Skin epidermis (tissue), 12 donors: ENCODE measurements at regions not wholly inside any gene's neighbourhood (a gene's known extent, or its start where the extent isn't known, plus 50 kb on each side); places are given as distances from the start of the nearest gene placed in this dataset.
A peak's percentile ranks its signal among the peaks of the same experiment; 100 is the strongest.

Experiments
- H3K27ac ChIP-seq, 21 experiments: fragments of 200-600 bp; sonication (generic) in 11 of 21; one replicate each; pipeline ENCODE4 v1.5.0; 2020; ENCODE audit warnings: mild to moderate bottlenecking in 3 of 21, inconsistent platforms in 2 of 21, moderate library complexity in 2 of 21
- H3K4me3 ChIP-seq, 7 experiments: fragments of 200-600 bp; sonication (generic) in 2 of 7; one replicate each; pipeline ENCODE4 v1.5.0; 2020; ENCODE audit warnings: inconsistent platforms in 2 of 7, mild to moderate bottlenecking in 2 of 7, moderate library complexity in 1 of 7

GRCh38 chr1:222127526-222128152 lies 385.8 kb upstream of the DUSP10 start:
- H3K27ac ChIP-seq, result no peak overlapping the region
- H3K4me3 ChIP-seq, result no peak overlapping the region

DNA sequence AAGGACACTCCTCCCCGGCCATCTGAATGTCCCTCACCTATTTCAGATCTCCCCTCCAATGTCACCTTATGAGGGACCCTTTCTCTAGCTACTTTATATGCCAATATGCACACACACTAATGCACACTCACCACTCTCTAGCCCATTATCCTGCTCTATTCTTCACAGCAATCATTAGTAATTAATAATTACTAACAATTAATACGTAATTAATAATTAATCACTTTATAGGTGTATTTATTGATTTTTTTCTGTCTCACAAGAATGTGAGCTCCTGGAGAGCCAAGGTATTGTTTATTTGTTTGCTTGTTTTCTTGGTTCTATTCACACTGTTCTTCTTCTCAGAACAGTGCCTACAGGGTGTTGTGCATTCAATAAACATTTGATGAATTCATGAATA lies 385.2 kb upstream of the DUSP10 start:
- H3K27ac ChIP-seq, result no peak overlapping the region
- H3K4me3 ChIP-seq, result no peak overlapping the region

- Histone ChIP-seq H3K27ac (no peak overlapping the region), H3K4me3 (no peak overlapping the region)
Measured at GRCh38 chr1:222126052-222126451, 384.2 kb upstream of the DUSP10 start.

DNA sequence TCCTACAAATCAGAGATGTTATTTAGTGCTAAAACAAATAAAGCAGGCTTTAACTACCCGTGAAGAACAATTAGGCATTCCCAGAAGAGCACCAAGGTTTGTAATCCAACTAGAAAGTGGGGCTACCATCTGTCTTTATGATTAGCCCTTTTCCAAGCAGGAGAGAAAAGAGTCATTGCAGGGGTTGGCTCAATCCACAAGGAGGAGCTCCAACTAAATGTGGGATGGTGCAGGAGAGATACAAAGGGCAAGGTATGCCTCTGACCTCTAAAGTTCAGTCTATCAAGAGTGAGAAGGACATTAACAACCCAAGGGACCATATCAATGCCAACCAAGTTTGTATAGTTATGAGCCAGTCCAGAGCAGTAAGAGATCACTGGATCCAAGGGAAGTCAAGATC lies 382.7 kb upstream of the DUSP10 start:
- H3K4me3 ChIP-seq, result no peak overlapping the region
- H3K27ac ChIP-seq, result no peak overlapping the region

- Histone ChIP-seq H3K27ac (no peak overlapping the region), H3K4me3 (no peak overlapping the region)
Measured at GRCh38 chr1:222123111-222123510, 381.2 kb upstream of the DUSP10 start.

DNA sequence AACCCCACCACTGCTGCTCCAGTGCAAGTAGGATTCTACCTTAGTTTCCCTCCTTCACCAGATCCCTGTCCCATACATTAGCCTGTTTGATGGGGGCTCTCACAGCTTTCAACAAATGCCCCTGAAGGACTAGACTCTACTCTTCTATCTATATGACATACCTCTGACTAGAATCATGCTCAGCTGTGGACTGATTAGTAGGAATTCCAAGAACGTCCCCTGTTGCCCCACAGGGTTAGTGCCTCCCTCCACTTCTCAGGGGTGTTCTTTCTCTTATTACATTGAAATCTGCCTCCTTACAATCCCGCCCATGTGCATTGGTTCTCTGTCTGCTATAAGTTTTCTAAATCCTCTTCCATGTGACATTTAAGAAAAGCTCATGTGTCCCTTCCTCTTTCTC lies 375.9 kb upstream of the DUSP10 start:
- Histone ChIP-seq H3K4me3 (no peak overlapping the region), H3K27ac (no peak overlapping the region)

DNA sequence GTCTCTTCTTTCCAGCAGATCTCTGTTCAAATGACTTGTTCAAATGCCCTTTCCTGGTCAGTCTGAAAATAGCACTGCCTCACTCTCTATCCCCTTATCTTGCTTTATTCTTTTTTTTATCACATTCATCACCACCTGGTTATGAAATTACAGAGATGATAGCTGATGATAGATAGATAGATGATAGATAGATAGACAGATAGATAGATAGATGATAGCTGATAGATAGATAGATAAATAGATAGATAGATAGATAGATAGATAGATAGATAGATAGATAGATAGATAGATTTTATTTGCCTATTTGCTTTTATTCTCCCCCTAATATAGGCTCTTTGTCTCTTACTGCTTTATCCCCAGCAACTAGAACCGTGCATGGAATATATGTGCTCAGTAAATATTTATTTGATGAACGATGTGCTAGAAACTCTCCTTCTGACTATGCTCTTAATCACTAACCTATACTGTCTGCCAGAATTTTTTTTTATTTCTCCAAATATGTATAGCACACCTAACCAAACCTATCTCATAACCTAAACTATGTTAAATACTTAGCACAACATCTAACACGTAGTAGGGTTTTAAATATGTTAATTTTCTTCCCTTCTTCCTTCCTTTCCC lies 372.8 kb upstream of the DUSP10 start:
- Histone ChIP-seq H3K4me3 (no peak overlapping the region), H3K27ac (no peak overlapping the region)

GRCh38 chr1:222109836-222110235 lies 367.9 kb upstream of the DUSP10 start:
- no peak overlapping the region for H3K27ac ChIP-seq
- no peak overlapping the region for H3K4me3 ChIP-seq

DNA sequence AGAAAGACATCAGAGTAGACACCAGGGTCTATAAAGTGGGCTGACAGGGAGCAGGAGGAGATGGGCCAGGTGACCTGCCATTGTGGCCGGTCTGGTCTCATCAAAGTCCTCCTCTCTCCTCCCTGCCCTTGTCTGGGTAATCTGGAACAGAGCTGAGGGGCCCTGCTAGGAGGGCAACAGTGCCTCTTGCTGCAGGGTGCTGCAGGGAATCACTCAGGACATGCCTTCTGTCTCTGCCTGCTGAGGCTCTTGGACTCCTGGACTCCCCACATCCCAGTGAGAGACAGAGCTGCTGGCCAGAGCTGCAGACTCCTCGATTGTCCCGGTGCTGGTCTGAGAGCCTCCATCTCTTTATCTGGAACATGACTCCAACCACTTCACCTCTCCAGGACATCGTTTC lies 366.1 kb upstream of the DUSP10 start:
- no peak overlapping the region for H3K27ac ChIP-seq
- no peak overlapping the region for H3K4me3 ChIP-seq

GRCh38 chr1:222107267-222107666 lies 365.4 kb upstream of the DUSP10 start:
- Histone ChIP-seq H3K27ac (no peak overlapping the region), H3K4me3 (no peak overlapping the region)

DNA sequence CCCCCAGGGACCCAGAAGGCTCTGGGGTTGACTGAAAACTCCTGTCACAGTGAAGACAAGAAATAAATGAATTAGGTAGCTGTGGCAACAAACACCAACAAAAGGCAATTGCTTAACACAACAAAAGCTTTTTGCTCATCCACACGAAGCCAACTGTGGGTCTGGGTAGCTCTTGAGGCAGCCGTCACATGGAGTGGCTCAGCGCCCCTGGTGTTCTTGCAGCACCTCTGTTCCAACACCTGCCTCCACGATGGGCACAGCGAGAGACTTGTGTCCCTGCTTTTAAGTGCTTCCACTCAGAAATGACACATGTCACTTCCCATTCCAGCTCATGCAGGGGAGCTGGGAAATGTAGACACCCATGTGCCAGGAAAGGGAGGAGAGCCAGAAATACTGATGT lies 364.5 kb upstream of the DUSP10 start:
- H3K4me3 ChIP-seq, result no peak overlapping the region
- H3K27ac ChIP-seq, result no peak overlapping the region

DNA sequence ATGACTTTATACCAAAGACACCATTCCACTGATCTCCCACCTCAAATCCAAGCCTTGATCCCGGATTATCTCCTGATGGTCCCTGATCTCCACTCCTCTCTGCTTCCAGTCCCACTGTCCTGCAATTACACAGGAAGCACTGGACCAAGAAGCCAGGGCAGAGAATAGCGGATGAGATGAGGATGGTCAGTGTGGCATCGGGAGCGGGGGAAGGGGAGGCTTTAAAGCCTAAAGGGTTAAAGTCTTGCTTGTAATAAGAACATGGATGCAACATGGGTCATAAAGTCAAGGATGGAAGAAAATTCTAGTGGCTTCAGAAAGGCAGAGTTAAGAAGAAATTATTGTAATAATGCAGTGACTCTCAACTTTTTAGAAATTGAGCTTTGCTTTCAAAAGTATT lies 364.0 kb upstream of the DUSP10 start:
- no peak overlapping the region for H3K27ac ChIP-seq
- H3K4me3 ChIP-seq, result no peak overlapping the region

GRCh38 chr1:222105393-222105737 lies 363.5 kb upstream of the DUSP10 start:
- Histone ChIP-seq H3K27ac (no peak overlapping the region), H3K4me3 (no peak overlapping the region)

DNA sequence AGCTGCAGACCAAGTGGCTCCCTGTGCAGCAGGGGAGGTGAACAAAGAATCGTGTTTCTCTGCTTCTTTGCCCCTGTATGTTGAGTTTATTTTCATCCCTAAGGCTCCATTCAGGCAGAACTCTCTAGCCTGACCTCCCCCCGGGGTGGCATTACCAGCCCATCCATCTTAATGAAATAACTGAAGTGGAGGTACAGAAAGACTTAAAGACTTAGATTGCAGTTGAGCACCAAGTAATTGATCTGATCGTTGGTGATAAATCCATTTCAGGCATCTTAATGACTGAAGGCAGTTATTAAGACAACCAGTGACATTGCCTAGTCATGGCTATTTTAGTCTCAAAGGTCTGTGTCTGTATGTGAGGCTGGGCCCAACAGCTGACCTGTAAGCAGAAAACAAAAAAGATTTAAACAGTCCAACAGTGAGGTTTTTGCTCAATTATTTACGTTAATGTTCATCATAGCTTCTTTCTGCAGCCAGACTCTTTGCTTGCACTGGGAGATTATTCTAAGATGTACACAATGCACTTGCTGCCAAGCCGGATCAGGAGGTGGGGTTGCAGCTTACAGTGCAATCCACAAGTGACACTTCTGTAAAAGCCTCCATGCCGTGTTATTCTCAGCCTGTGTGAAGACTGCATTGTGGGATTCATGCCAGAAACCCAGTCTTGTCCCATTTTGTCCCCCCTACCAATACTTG lies 363.0 kb upstream of the DUSP10 start:
- H3K4me3 ChIP-seq, result no peak overlapping the region
- no peak overlapping the region for H3K27ac ChIP-seq

DNA sequence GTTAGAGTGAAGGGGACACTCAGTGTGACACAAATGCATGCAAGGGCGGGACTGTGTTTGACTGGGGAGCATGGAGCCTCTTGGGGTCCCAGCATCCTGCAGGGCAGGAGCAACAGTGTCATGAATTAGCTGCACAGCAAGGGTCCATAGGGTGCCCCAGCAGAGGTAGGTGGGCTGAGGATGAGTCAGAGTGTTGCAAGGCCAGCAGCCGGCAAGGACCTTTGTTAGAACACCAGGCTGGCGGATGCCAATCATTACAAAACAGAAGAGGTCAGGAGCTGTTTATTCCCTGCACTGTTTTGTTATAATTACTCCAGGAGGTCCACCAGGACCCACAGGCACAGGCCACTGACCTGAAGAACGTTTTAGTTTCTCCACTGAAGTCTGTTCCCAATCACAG lies 362.2 kb upstream of the DUSP10 start:
- Histone ChIP-seq H3K27ac (no peak overlapping the region), H3K4me3 (no peak overlapping the region)

GRCh38 chr1:222099746-222100145 lies 357.9 kb upstream of the DUSP10 start:
- Histone ChIP-seq H3K27ac (no peak overlapping the region), H3K4me3 (no peak overlapping the region)

DNA sequence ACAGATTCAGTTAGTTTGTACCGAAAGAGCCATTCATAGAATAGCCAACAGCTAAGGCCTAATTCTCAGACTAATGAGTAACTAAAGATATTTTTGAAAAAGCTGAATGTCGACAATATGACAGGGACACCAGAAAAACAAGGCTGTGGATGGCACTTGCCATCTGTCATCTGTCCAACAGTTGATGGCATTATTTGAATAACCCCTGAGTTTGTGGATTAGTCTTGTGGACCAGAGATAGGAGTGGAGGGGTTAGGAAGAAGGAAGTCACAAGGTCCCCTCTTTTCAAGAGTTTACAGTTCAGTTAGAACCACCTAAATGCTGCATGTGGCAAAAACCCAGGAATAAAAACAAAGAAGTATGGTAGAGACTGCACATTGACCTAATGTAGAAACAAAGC lies 356.5 kb upstream of the DUSP10 start:
- Histone ChIP-seq H3K4me3 (no peak overlapping the region), H3K27ac (no peak overlapping the region)

DNA sequence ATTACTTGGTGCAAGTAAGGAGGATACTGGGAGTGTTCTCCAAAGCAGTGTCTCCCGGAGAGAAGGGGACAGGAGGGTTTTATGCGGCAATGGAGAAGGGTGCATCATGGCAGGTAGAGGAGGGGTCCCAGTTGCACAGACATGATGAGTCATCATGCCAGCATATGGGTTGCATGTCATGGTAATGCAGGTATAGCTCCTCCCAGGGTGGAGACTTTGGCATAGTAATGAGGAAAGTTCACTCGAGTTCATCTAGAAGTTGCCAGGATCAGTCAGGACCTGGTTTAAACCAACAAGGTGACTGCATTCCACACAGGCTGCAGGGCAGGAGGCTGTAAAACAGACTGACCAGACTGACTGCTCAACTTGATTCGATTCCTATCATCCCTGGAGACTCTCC lies 355.7 kb upstream of the DUSP10 start:
- H3K27ac ChIP-seq, result peak overlapping the region in 1 of 21 experiments; percentile 53
- H3K4me3 ChIP-seq, result no peak overlapping the region

DNA sequence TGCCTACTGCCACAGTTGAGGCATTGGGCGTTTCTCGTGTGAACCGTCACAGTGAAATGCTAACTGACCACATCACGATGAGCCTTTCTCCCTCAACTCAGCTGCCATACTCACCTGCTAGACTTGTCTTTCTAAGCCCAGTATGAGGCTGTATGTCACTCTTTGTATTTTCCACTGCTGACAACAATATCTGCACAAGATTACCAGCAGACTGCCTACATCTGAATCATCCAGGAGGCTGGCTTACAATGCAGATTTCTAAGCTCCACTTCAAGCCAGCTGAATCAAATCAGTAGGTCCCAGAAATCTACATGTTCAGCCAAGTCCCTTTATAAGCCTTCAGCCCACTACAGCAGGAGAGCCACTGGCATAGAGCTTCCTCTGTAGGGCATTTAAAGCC lies 355.0 kb upstream of the DUSP10 start:
- H3K27ac ChIP-seq, result peak overlapping the region in 1 of 21 experiments; percentile 53
- no peak overlapping the region for H3K4me3 ChIP-seq

- no peak overlapping the region for H3K4me3 ChIP-seq
- no peak overlapping the region for H3K27ac ChIP-seq
Measured at GRCh38 chr1:222096476-222096772, 354.5 kb upstream of the DUSP10 start.

DNA sequence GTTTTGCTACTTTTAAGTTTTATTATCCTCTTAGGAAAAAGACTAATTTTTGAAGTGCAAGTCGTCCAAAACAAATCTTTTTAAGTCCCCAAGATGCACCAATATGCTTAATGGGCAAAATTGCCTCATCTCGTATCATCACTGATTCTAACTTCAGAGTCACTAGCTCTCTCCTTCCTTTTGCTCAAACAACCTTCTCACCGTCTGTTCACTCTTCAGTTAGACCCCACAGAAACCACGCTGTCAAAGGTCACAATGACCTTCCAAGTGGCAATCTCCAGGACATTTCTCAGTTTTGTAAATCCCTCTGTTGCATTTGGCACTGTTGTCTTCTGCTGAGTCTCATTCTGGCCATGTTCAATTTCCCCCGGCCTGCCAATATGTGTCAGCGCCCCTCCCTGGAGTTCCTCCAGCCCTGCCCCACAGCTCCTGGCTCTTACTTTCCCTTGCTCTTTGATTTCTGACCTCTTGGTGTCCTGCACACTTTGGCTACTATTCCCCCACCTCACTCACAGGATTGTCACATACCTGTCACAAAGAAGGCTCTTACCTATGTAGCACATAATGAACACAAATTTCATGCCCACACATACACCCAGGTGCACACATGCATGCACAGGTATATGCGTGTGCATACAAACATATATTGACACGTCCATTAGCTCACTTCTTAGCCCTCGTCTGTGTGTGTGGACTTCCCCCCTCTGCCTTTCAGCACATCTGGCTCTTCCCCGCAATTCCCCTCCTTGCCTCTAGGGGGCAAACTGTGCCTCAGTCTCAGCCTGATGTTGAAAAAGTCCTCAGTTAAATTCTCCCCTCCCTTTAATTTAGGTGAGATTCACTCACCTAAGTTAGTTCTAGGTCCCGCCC lies 354.0 kb upstream of the DUSP10 start:
- H3K27ac ChIP-seq, result no peak overlapping the region

More for the DNA sequence above, 354.0 kb upstream of the DUSP10 start:
- no peak overlapping the region for H3K4me3 ChIP-seq
